HG03097 (cell line): ENCODE measurements at regions not wholly inside any gene's neighbourhood (a gene's known extent, or its start where the extent isn't known, plus 50 kb on each side); places are given as distances from the start of the nearest gene placed in this dataset.

Experiments
- ATAC-seq: cut with Tn5 transposase; IDR thresholded peaks from one replicate; pipeline ENCODE4 v1.9.1; 2021; ENCODE audit not compliant: unreplicated experiment, low FRiP score

DNA sequence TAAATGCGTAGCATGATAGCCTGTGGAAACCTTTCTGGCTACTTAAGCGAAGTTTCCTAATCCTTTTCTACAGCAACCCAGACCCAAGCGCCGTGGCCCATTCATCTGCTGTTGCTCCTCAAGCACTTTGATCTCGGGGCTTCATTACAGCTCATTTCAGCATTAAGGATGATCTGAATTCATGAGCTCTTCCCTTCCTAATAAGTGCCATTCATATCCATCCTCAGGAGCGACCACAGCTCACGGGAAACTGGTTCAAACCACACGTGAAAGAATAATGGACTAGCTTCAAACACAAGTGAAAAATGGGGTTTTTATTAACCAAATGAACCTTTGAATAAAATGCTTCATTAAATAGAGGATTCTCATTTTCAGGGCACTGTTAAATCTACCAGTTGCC is 202.6 kb upstream of the LEF1 start:
- ATAC-seq, result no peak

DNA sequence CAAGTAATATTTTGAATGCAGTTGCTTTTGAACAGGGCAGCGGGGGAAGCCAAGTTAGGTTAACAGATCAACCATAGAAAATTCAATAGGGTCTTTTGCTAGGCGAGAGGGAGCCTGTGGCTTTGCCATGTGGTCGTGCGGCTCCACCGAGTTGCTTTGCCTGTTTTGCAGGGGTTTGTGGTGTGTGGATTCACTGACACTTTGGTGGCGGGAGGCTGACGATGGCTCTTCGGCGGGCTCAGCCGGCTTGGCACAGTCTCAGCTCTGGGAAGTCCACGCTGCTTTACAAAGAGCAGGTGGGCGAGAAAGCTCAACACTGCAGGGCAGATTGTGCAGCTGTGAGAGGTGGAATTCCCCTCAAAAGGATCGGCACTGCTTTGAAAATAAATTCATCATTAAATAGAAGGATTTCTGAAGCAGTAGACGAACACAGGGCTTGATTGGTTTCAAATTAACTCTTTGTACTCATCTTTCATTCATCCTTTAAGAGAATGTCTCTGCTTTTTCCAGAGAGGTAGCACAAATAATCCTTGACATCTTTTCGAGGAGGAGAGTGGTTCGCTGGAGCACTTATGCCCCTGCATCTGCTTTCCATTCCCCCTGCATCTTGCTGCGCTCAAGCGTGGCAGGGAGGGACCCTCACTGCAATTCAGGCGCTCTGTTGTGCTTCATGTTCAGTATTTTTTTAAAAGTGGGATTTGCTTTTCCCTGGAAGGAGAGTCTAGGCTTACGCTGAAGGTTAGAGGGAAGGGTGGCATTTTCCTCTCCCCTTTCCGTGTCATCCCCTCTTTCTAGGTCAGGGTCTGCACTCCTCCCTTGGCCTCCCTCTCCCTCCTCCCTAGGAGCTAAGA is 201.8 kb upstream of the LEF1 start:
- ATAC-seq, result no peak

DNA sequence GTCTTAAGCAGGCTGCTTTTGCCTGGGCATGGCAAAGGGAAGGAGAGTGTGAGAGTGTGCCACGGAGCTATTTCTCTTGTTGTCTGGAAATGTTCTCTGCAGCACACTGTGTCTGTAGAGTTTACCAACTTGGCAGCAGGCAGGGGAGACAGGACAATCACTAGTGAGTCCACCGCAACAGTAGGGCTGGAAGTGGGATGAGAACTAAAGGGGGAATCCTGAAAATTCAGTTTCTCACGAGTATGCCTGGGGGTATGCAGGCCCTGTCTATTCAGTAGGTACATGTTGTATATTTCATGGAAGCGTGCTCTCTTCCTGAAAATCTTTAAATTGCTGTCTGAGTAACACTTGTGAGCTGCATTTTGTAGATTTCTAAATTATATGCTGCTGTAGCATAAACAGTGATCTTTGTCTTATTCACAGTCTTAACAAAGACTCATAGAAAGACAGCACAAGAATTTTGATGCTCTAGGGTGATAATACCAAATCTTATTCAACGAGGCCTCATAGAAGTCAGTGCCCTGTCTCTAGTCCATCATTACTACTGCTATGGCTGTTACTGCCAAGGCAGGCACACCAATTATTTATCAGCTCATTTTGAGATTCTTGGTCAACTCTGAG is 200.4 kb upstream of the LEF1 start:
- ATAC-seq, result no peak

DNA sequence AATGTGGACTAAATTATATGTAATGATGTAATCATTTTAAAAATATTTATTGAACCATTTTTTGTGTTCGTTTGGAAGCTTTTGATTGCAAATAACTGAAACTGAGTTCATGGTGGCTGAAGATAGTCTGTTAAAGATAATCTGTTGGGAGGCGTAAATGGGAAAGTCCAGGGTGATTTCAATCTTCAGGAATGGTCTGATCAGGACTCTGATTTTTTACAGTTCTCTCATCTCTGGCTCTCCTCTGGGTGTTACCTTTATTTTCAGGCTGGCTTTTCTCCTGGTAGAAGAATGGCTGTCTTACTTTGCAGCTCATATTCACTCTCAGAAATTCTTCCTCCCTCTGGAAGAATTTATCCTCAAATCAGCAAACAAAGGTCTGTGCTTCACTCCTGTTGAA is 199.0 kb upstream of the LEF1 start:
- no peak for ATAC-seq

DNA sequence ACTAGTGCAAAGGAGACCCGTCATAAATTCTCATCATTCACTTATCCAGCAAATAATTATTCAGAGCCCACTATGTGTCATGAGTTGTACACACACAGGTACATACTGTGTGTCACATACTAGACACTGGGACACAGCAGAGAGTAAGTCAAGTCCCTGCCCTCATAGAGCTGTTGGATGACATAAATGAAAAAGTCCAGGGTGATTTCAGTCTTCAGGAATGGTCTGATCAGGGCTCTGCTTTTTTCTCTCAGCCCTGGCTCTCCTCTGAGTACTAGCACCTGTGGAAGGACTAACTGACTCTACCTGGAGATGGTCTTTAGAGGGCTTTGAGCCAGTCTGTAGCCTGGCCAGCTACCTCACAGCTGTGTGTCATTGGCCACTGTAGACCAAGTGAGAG is 198.0 kb upstream of the LEF1 start:
- no peak for ATAC-seq

DNA sequence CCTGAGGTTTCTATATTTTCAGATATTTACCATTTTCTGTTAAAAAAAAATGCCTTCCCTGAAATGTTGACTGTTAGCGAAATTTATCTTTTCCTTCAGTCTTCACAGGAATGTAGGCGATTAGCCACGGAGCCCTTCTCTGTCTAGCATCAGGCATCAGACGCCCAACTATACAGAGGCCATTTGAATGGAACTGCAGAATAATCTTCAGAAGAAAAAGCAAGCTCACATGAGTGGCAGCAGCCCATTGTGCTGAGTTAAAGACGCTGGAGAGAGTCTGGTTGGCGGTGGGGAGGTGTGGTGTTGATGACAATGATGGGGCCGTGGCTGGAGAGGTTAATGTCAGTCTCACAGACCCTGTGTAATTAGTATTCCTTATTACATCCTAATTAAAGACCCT is 196.8 kb upstream of the LEF1 start:
- ATAC-seq, result no peak

DNA sequence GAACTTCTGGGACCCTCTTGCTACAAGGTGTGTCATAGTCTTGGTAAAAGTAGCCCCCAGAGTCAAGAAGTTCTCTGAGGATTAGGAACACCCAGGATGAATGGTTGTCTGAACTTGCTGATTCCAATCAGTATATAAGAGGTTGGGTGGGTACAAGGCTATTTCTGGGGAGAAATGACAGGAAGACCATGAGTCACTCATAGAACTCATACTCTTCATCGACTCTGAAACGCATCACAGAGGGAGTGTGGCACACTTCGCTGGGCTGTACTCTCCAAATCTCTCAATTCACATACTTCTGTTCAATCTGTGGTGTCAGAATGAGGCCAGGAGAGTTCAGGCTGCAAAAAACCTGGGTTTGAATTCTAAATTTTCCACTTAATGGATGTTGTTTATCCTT is 193.2 kb upstream of the LEF1 start:
- no peak for ATAC-seq

DNA sequence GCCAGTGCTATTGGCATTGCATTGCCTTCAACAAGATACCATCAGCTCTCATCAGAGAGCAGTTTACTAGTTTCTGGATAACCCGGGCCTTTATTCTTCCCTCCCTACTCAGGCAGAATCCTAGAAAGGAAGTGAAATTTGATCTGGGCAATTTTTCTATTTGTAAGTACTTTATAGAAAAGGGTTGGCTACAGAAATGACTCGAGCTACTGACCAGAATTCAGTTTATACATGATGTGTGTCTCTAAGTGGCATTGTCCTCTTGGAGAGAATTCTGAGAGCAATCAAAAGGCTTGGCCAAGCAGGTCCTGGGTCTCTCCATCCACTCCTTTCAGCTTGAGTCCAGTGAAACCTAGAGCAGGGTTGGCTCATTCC is 192.7 kb upstream of the LEF1 start:
- no peak for ATAC-seq

DNA sequence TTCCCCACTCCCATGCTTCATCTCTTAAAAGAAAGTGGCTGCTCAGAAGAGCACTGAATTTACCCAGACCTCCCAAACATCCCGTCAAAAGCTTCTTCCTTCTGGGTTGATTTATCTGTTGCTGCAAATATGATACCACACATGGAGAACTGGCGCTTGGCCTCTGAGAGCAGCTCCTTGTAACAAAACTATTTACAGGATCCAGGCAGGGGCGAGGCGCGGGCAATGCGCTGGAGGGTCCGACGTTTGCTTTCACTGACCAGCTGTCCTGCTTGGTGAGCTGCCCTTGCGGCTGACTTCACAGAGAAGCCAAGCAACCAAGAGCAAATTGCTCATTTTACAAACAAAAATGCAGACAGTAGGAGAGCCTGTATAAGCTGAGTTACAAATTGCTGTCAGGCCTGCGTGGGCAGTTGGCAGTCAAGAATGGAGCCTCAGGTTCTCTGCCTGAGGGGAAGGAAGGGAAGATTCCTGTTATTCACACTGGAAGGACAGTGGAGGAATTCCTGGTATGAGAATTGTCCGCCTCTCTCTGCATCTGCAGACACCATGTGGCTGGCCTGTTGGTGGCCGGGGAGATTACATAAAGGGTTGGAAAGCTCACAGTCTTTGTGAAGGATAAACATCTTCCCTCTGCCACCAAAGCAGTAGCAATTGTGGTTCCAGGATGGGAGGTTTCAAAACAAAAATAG is 192.2 kb upstream of the LEF1 start:
- ATAC-seq, result no peak

DNA sequence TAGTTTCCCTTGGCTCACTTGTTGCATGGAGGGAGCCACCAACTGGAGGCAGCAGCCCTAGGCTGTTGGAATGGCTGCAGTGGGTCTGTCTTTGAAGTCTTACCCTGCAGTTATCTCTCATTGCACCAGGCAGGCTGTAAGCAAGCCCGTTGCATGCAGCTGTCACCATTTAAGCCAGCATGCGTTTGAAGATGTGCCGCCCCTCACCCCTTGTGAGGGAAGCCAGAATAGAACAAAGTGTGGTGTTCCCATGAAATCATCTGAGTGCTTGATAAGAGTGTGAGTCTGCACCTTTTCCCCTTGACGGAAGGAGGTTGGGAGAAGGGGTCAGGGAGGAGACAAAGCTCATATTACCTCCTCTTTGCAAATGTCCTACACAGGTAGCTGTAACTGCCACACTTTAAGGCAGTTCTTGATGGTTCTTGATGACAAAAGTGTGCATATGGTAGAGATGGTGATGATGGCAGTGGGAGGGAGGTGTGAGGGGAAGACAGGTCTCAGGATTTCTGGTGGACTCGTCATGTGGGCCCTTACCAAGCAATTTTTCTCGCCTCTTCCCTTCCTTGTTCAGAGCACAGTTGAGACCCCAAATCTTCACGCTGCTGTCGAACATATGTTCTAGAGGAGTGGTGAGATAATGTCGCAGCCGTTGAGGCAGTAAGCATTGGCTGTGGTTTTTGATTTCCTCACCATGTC is 191.4 kb upstream of the LEF1 start:
- ATAC-seq, result no peak

DNA sequence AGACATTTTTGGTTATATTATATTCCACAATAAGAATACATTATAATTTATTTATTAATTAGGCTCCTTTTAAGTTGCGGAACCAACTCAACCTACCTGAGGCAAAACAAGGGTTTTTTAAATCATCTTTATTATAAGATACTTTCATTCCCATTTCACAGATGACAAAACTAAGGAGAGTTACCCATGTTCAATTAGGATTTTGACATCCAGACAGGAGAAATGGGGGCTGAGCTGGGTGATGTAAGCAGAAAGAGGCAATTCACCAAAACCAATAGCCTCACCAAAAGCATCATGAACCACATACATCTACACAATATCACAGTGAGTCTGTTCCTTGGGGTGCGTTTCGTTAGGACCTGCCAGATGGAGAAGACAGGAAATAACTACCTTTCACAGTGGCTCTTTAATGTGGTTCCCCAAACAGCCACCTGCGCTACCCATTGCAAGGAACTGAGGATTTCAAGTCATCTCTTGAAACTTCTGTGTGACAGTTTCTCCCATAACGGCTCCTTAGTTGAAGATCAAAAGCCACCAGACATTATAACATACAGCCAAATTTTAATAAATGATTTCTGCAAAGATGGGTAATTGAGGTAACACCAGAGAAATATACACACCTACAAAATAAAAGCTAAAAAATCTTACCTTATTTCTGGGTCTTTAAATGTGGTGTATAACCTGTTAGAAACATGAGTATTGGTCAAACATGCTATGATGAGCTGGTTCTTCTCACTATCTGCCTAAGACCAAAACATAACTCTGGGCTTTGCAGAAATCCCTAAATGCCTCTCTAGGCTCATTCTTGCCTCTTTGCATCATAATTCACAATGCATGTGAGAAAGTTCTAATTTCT is 190.6 kb upstream of the LEF1 start:
- no peak for ATAC-seq

DNA sequence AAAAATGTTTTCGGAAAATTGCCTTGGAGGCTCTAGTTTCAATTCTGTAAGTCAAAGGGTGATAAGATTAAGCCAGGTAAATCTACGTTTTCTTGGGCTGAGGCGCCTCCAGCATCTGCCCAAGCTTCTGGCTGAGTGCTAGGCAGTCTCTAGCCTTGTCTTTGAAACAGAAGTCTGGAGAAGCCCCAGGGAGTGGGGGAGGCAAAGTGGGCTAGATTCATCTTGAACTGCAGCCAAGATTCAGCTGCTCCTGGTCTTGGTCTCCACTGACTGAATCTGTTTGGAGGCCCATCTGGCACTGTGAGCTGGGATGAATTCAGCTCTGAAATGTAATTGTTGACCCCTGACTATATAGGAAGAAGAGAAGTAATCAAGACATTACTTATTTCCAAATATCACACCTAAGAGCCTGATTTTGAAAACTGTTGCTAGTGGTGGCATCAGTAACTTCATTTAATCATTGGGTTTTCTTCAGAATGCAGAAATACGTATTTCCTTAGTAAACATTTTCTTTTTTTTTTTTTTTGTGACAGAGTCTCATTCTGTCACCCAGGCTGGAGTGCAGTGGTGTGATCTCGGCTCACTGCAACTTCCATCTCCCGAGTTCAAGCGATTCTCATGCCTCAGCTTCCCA is 187.3 kb upstream of the LEF1 start:
- ATAC-seq, result no peak

DNA sequence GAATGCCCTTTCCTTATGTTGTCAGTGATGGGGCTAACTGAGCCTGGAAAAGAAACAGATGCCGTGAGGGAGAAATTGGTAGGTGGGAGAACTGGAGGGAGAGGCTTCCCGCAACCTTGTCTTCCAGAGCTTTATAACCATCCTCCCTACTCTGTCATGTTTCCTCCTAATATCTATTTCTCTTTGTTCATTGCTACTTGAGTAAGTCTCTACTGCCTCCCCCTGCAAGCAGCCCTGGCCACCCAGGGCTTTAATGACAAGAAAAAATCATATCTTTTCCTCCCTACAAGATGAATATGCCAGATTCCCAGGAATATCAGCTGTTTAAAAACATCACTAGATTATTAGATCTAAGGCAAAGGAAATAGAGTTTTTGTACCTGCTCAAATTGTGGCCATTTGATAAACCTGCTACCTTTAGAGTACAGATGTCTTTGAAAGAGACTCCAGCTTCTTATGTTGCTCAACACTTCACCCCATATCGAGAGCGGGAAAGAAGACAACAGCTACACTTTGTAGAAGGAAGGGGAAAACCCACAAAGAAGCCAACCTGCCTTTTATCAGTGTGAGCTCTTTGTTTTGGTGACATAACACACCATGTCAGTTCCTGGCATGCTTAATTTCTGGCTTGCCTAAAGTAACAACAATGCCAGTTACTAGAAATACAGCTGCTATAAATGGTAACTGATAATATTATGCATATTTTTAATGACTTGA is 186.6 kb upstream of the LEF1 start:
- no peak for ATAC-seq

DNA sequence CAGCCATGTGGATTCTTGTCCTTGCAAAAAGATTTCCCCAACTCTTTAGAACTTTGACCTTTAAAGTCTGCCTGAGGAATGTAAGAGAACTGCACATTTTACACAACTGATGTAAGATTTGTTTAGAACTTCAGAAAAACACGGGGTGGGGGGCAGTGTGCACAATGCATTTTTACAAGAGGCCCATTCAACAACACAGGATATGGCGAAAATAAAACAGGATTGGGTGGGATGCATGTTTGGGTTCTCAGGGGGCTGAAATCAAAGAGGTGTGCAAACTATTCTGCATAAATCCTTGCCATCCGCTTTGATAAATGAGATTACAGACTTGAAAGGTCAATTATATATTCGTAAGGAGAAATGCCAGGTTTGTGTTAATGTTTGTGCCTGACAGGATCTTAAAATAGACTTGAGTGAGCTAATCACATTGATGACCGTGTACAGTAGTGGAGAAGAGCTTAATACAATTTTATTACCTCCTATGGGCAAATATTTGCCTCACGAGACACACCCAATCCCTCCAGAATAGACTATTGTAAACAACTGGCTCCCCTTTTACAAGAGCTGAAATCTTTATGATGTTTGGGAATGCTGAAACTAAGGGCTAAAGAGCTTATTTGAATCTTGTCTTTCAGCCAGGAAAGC is 184.1 kb upstream of the LEF1 start:
- ATAC-seq, result no peak

DNA sequence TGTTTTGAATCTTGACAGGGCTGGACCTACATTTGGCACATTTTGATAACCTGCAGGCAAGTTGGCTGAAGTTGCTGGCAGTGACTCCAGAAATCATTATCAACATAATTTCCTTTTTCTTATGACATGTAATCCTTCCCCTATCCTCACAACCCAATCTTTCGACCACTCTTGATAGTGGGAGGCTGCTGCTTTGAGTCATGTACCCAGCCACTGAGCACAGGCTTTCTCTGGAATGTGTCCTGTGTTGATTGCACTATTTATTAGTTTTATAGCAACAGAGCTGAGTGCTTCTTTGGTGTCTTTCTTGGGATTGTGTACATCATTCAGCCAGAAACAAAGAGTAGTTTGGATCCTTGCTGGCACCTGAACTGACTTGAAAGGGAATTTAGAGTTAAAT is 183.1 kb upstream of the LEF1 start:
- ATAC-seq, result no peak

DNA sequence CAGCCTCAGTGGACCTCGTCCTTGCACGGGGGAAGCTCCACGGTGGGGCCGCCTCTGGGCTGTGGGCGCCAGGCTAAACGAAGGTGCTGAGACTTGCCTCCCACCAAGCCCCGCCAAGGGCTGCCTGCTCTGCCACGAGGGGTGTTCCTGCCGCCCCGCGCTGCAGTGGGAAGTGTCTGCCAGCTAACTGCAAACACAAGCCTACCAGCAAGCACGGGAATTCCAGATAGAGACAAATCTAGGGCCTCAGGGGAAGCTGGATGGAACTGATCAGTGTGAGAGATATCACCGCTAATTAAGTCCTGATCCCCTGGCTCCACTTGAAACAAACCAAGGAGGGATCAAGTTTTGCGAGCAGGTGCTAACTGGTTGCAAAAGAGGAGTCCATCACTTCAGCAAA is 181.6 kb upstream of the LEF1 start:
- ATAC-seq, result no peak

DNA sequence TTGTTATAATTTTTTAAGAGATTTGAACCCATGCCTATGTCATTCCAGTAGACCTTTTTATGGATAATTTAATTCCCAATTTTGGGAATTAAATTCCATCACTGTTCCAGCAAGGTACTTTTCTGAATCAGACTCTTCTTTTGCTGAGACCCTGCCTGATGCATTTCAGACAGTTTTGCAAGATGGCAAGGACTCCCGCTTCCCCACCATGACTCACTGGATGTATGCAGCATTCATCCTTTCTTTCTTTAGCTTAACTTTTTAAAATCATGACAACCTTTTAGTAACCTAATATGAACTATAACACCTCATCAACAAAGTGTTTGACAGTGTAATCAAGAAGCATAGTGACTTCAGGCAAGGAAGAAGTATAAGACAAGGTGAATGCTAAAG is 178.1 kb upstream of the LEF1 start:
- ATAC-seq, result no peak

DNA sequence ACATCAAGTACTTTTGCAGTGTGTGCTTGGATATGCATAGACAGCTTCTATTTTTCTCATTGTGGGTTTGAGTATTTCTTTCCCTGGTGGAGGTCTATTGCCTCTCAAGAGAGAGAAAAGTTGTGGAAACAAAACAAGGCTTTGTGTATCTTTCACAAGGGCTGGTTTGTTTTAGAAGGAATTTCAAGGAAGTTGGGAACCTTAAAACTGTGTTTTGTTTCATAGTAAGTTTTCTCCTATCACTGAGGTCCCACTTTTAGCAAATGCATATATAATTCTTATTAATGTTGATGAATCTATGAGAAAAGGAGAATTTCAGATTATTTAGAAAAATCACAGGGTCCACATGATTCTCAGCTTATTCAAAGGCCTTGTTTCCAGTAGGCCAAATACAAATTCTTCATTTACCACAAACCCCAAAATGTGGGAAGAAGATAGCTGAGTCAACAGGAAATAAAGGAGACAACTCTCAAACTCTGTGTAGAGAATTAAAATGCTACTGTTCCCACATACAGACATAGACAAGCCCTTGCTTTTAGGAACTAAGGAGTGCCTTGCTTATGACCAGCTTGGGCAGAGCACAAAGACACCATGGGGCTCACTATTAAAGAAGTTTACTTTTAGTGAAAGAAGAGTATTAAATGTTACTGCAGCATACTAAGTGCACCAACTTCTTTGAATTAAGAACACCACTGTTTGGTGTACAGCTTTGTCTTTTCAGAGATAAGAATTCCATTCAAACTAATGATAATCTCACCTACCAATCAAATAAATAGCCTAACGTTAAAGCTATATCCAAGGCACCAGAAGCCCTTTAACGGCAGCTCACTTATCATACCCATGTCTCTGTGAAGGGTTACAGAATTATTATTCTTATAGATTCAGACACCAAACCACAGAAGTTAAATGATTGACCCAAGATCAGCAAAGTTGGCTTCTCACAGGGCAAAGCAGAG is 177.4 kb upstream of the LEF1 start:
- ATAC-seq, result no peak
